Ectodermal cell (in vitro differentiated cells): ENCODE measurements at regions not wholly inside any gene's neighbourhood (a gene's known extent, or its start where the extent isn't known, plus 50 kb on each side); places are given as distances from the start of the nearest gene placed in this dataset.

Source experiments
- H3K27ac ChIP-seq: 2 replicates; pipeline ENCODE4 v1.7.0; 2013; ENCODE audit warnings: mild to moderate bottlenecking, low read depth, low read length; ENCODE audit not compliant: insufficient read depth, poor library complexity, severe bottlenecking
- H3K27me3 ChIP-seq: 2 replicates; pipeline ENCODE4 v1.7.0; 2013; ENCODE audit warnings: mild to moderate bottlenecking, low read length; ENCODE audit not compliant: insufficient read depth, control insufficient read depth, poor library complexity, severe bottlenecking
- H3K36me3 ChIP-seq: one replicate; pipeline ENCODE4 v1.7.0; 2013; ENCODE audit warnings: low read length; ENCODE audit not compliant: control insufficient read depth, insufficient read depth
- H3K4me1 ChIP-seq: one replicate; pipeline ENCODE4 v1.7.0; 2013; ENCODE audit warnings: low read length; ENCODE audit not compliant: control insufficient read depth, insufficient read depth
- H3K4me3 ChIP-seq: 2 replicates; pipeline ENCODE4 v1.7.0; 2013; ENCODE audit warnings: low read depth, low read length, control low read depth; ENCODE audit not compliant: insufficient read depth
- H3K9me3 ChIP-seq: 2 replicates; pipeline ENCODE4 v1.7.0; 2013; ENCODE audit warnings: mild to moderate bottlenecking, low read length, moderate library complexity; ENCODE audit not compliant: control insufficient read depth
- WGBS, 2 experiments: methylation state at CpG; one replicate each; pipeline ENCODE4 v1.1.7; 2013; ENCODE audit warnings: missing lambda C conversion rate in 2 of 2; 5-methylcytosine and 5-hydroxymethylcytosine counted together

DNA sequence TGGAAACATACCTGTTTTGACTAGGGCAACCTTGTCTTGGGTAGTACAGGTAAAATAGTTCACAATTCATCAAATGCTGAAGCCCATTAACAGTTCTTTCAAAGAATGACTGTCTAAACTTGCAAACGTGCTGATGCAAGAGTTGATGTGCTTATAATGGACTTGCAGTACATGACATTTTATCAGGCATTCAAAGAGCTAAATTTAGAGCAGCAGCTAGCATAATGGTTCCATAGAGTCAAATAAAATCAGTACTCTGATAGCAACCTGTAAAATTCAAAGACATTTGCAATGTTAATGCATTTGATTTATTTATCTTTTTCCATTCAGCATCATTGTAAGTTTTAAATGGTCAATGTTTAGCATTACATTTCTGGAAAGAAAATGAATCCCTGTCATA, 979.7 kb upstream of the SLC10A2 start:
- H3K9me3 ChIP-seq, result no peaks in the 10 kb centered on the region
- no peaks in the 10 kb centered on the region for H3K27me3 ChIP-seq
- H3K36me3 ChIP-seq, result no peaks in the 10 kb centered on the region
- H3K27ac ChIP-seq, result no peak overlapping the region
- H3K4me1 ChIP-seq, result no peaks in the 10 kb centered on the region
- H3K4me3 ChIP-seq, result no peak overlapping the region
- 100% methylated on average over 1 of the region's 1 CpG for WGBS, 2 experiments

GRCh38 chr13:104043184-104043583, 977.0 kb upstream of the SLC10A2 start:
- Histone ChIP-seq H3K27ac (no peak overlapping the region), H3K27me3 (no peaks in the 10 kb centered on the region), H3K36me3 (no peaks in the 10 kb centered on the region), H3K4me1 (no peaks in the 10 kb centered on the region), H3K4me3 (no peak overlapping the region), H3K9me3 (no peaks in the 10 kb centered on the region)
- 89 to 93% methylated on average over 2 of the region's 2 CpGs for WGBS, 2 experiments

DNA sequence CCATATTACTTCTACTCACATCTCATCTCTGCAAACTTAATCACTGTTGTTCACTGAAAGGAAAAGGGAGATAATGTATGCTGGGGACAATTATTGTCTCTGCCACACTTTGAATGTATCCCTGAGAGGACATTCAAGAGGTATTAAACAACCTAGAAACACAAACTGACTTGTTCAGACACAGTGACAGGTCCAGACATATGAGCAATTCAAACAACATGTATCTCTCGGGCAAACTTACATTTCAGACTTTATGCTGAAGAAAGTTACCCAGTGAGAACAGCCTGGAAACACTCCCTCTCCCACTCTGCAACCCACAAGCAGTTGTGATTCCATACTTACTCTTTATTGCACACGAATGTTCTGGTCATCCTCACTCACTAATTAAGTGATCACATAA, 968.7 kb upstream of the SLC10A2 start:
- H3K36me3 ChIP-seq, result no peaks in the 10 kb centered on the region
- no peaks in the 10 kb centered on the region for H3K4me1 ChIP-seq
- H3K27me3 ChIP-seq, result no peaks in the 10 kb centered on the region
- H3K4me3 ChIP-seq, result no peak overlapping the region
- H3K9me3 ChIP-seq, result no peaks in the 10 kb centered on the region
- H3K27ac ChIP-seq, result no peak overlapping the region
- WGBS, 2 experiments, result 89 to 92% methylated on average over 2 of the region's 2 CpGs

GRCh38 chr13:104025303-104025702, 959.1 kb upstream of the SLC10A2 start:
- Histone ChIP-seq H3K4me1 (no peaks in the 10 kb centered on the region), H3K27me3 (no peaks in the 10 kb centered on the region), H3K27ac (no peak overlapping the region), H3K36me3 (no peaks in the 10 kb centered on the region), H3K9me3 (no peaks in the 10 kb centered on the region), H3K4me3 (no peak overlapping the region)
- 89 to 95% methylated on average over 2 of the region's 2 CpGs for WGBS, 2 experiments

DNA sequence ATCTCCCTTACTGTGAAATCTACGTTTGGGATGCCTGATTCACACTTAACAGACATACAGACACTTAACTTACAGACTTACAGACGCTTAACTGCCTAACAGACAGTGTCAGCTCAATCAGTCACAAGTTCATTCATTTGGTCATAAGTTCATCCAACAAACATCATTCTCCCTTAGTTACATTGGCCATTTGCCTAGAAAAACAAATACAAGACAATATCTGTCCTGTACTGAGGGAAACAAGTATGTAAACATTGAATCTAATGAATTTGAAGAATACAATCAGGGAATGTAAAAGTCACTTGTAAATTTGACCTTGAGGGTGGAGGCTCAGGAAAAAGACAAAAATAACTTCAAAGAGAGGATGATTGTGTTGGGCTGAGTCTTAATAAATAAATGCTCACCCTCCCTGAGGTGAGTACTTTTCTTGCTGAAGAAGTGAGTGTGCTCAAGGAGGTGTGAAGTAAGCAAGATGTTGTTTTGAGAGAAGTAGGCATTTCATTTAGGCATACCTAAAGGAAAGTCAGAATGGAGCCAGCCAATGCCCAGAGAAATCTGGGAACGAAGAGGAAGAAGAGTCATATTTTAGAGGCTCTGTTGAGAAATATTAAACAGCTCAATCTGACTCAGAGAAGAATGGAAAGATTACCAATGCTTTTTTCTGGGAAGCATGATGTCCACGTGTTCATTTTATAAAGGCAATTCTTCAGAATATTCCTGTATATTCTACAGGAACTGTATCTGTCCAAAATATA, 958.4 kb upstream of the SLC10A2 start:
- Histone ChIP-seq H3K27ac (no peak overlapping the region), H3K4me3 (no peak overlapping the region), H3K9me3 (no peaks in the 10 kb centered on the region), H3K27me3 (no peaks in the 10 kb centered on the region), H3K4me1 (no peaks in the 10 kb centered on the region), H3K36me3 (no peaks in the 10 kb centered on the region)
- 91 to 95% methylated on average over 4 of the region's 4 CpGs for WGBS, 2 experiments

DNA sequence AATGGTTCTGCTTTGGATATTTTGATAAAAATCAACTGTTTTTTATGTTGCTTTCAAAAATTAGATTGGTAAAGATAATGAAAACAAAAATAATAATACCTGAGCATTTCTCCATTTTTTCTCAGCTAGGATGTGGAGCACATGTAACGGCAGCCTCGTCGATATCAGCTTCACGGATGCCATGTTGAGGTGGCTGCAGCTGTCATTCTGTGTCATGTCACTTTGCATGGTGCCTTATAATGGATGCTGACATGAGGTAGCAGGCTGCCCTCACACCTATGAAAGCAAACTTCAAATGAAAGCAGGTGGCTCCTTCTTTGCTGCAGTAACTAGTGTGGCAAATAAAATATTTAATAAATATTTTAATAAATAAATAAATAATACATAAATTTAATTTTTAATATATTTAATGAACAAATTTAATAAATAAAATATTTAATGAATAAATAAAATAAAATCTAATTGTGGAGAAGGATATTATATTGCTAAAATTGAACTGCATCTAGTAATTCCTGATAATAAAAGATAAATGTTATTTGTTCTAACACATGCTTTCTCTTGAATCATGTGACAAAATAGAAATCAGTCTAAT, 955.7 kb upstream of the SLC10A2 start:
- no peaks in the 10 kb centered on the region for H3K36me3 ChIP-seq
- no peak overlapping the region for H3K4me3 ChIP-seq
- no peaks in the 10 kb centered on the region for H3K4me1 ChIP-seq
- H3K27ac ChIP-seq, result no peak overlapping the region
- 98% methylated on average over 4 of the region's 4 CpGs for WGBS, 2 experiments
- no peaks in the 10 kb centered on the region for H3K27me3 ChIP-seq
- H3K9me3 ChIP-seq, result no peaks in the 10 kb centered on the region

- Histone ChIP-seq H3K27me3 (no peaks in the 10 kb centered on the region), H3K27ac (no peak overlapping the region), H3K36me3 (no peaks in the 10 kb centered on the region), H3K9me3 (no peaks in the 10 kb centered on the region), H3K4me3 (no peak overlapping the region), H3K4me1 (no peaks in the 10 kb centered on the region)
- WGBS, 2 experiments, result 96 to 100% methylated on average over 1 to 2 of the region's 2 CpGs
These were observed 951.1 kb upstream of the SLC10A2 start for GRCh38 chr13:104017317-104017716.

DNA sequence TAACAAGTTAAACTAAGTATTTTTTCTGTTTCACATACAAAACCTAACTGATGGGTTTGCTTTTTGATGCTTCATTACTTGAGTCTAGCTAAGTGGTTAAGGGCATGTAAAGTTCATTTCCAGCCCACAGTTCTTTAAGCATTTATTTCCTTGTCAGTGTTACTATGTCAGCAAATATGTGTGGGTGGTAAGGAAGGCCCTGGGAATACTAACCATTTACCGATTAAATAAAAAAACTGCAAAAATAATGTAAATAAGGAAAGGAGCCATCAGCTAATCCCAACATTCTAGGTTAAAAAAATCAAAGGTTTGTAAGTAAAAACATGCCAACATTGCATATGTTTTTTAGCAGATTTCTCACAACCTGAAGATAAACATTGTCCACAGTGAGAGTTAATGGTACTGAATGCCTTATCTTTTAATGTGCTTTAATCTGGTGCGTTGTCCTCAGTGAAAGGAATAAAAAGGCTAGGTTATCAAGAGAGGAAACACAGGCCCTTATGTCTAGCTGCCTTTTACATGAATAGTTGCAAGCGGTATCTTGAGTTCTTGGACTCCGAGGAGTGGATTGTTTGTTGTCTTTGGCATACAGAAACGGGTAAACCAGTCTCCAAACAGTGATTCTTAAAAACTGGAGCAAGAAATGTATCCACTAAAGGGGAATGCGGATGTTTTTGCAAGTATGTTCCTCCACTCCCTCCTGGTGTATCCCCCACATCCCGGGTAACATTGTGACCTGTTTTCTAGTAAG, 949.6 kb upstream of the SLC10A2 start:
- H3K9me3 ChIP-seq, result no peaks in the 10 kb centered on the region
- H3K27me3 ChIP-seq, result no peaks in the 10 kb centered on the region
- 96 to 97% methylated on average over 6 of the region's 7 CpGs for WGBS, 2 experiments
- no peaks in the 10 kb centered on the region for H3K36me3 ChIP-seq
- H3K27ac ChIP-seq, result no peak overlapping the region
- no peak overlapping the region for H3K4me3 ChIP-seq
- H3K4me1 ChIP-seq, result peaks cover 7% of the 10 kb centered on the region

DNA sequence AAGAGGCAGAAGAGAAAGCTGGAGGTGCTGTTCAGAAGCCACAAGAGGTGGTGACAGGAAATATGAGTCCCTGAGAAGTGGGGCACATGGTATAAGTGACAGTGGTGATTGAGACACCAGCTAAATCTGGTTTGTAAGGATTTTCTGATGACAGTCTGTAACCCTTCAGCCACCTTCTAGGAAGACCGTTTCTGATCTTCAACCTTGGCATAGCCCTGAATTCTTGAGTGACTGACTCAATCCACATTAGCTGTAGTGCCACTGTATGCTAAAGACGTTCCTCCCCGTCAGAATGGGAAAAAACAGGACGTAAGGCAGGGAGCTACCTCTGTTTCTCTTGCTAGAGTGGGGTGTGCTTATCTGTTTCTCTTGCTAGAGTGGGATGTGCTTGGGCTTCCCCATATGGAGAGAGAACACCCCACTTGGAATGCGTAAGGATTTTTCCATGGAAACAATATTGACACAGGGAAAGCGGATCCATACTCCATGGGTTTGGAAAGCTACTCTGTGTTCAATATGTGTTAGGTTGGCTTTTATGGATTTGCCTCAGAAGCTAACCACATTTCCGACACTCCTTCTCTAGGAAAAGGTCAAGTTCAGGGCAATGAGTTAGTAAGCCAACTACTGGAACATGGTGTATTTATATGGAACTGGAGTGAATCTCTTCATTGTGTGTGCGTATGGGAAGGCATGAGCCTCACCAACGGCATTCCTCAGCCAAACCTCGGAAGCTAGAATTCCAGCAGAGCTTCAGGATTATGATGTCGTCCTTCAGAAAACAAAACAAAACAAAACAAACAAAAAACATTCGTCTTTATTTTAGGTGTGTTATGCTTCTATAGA, 948.8 kb upstream of the SLC10A2 start:
- Histone ChIP-seq H3K36me3 (no peaks in the 10 kb centered on the region), H3K27ac (no peak overlapping the region), H3K4me3 (no peak overlapping the region), H3K9me3 (no peaks in the 10 kb centered on the region), H3K27me3 (no peaks in the 10 kb centered on the region), H3K4me1 (peaks cover 7% of the 10 kb centered on the region)
- WGBS, 2 experiments, result 94 to 95% methylated on average over 9 to 11 of the region's 12 CpGs
